ENCODE measurements at regions not wholly inside any gene's neighbourhood (a gene's known extent, or its start where the extent isn't known, plus 50 kb on each side); places are given as distances from the start of the nearest gene placed in this dataset.
"Not testable (repeated sequence)": the region's sequence is repeated elsewhere in the genome, so short reads cannot be mapped to it uniquely, and the experiment has no call there.

DNA sequence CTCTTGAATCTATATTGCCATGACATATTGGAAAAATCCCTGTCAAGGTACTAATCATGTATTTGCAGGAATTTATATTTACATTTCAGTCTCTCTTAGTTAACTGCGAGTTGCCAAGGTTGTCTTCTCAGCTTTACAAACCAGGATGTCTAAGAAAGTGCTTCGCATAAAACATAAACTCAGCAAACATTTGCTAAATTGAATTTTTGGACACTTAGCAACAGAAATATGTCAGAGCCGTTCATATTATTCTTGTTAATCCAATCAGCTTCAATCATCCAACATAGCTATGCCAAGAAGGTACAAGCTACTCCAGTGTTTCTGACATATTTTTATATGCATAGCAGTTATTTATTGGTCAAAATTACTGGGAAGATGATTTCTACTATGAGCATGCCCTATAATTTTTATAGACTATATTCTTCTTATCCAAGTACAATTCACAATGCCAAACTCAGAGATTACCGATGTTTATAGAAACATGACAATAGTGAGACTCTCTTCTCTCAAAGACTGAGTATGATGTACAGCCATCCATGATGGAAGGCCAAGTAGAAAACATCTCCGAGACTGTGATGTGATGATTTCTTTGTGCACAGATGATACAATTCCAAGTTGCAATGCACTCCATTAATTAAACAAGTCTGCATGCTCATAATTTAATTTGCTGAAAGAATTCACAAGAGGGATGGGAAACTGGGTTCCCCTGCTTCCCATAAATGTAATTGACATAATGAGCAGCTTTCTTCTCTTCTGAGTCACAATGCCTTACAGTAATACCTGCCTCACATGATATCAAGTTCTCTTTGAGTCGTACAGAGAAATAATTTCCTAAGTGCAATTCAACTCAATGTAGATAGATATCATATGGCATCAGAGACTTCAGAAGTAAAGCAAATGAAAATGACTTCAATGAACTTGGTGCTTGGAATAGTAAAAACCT is 776.3 kb downstream of the EFNB2 start:
- DNase-seq, result no peak

GRCh38 chr13:105740739-105741138 is 794.7 kb downstream of the EFNB2 start:
- no peak for DNase-seq

DNA sequence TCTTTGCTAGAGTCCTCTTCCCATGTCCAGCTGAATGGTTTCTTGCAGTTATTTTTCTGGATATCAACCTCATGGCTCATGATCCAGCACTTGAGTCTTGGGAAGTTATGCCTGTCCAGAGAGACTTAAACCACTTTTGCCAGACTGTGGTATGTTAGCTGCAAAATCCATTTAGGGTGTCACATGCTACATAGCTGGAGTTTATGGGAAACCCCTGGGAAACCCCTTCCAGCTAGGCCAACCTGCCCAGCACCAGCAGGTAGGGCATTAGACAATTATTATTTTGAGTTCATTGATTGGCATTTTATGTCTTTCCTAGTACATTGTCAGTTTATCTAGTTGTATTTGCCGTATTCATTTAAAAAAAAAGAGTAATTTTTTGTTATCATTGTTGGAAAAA is 797.8 kb downstream of the EFNB2 start:
- DNase-seq, result no peak

GRCh38 chr13:105735281-105735680 is 800.2 kb downstream of the EFNB2 start:
- no peak for DNase-seq

DNA sequence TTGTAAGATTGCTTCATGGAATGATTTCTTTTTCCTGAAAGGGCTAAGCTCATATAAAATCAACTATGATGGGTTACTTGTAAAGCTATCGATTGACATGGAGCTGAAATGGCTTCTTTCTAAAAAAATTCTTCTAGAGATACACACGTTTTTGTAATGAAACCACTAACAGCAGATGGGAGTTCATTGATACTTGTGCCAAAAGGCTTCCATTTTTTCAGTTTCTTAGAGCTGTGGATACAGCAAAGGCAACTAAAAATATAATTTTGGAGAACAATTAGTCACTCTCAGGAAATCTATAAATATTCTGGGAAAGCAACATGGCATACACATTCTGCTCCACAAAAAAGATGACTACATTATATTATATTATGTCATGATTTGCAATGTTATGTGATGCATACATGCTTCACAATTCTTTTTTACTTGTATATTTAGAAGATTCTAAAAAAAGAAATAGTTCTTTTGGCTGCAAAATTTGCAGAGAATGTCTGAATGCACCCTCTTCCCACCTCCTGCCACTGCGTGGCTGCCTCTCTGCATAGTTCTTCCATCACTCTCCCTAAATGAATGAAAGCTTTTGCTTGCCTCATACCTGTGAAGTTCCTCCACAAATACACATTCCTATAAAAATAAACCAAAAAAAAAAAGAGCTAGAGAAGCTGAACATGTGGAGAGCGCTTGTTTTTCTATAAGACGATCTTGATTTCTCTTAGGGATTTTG is 802.5 kb downstream of the EFNB2 start:
- DNase-seq, result no peak

GRCh38 chr13:105725887-105726286 is 809.6 kb downstream of the EFNB2 start:
- no peak for DNase-seq

GRCh38 chr13:105721016-105721415 is 814.4 kb downstream of the EFNB2 start:
- no peak for DNase-seq

GRCh38 chr13:105719859-105720258 is 815.6 kb downstream of the EFNB2 start:
- no peak for DNase-seq

DNA sequence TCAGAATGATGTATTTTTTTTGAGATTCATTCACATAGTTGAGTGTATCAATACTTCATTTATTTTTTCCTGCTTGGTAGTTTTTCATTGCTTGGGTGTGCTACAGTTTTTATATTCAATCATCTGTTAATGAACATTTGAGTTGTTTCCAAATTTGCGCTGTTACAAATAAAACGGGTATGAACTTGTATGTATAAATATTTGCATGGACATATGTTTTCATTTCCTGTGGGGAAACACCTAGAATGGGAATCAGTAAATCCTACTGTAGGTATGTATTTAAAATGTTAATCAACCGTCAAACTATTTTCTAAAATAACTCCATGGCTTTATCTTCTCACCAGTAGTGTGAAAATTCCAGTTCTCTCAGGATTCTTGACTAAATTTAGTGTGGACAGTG is 826.3 kb downstream of the EFNB2 start:
- DNase-seq, result no peak

GRCh38 chr13:105703843-105704242 is 831.6 kb downstream of the EFNB2 start:
- DNase-seq, result no peak

DNA sequence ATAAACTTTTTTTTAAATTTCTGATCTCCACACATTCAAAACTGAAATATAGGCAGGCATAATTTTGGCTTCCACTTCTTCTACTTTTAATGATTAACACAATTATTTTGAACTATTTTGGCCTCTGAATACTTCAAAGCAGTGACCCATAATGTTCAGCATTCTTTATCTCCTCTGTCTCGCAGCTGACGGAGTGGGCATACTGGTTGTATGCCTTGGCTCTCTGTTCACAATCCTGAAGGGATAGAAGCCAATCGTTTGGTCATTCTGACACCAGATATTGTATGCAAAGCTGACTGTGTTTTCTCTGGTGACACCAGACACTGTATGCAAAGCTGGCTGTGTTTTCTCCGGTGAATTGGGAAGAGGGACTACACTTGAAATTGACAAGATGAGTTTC is 833.0 kb downstream of the EFNB2 start:
- no peak for DNase-seq

DNA sequence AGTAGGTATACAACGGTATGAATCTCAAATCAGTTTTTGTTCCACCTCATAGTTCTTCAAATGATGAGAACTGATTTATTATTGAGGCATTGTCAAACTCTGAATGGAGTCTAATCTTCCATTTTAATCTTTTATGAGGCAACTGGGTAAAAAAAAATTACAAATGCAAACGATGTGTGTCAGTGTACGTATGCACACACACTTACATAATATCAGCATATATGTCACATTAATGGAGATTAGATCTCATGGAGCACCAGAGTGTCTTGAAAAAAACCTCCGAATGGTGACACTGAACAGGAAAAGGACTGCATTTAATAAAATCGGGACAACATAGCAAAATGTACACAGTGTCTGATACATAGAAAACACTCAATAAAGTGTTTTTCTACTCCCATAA is 842.7 kb downstream of the EFNB2 start:
- no peak for DNase-seq

- no peak for DNase-seq
These were observed 851.2 kb downstream of the EFNB2 start for GRCh38 chr13:105684216-105684615.

- DNase-seq, result no peak
These were observed 855.6 kb downstream of the EFNB2 start for GRCh38 chr13:105679838-105680237.

- DNase-seq, result no peak
These were observed 857.4 kb downstream of the EFNB2 start for GRCh38 chr13:105678072-105678471.

DNA sequence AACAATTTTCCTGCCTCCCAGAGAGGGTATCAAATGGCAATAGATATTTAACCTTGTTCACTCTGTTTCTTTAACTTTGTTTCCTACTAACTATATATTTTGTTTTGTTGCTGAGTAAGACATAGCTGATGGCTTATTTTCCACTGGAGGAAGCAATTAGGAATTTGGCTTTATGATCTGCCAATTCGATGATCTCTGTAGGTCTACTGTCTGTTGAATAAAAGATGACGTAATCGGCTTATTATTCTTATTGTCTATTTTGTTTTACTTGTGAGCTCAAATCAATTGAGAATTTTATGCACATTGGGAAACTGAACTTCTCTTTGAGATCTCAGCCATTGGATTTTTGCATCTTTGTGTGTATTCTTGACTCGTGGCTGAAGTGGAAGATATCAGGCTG is 862.6 kb downstream of the EFNB2 start:
- DNase-seq, result no peak

DNA sequence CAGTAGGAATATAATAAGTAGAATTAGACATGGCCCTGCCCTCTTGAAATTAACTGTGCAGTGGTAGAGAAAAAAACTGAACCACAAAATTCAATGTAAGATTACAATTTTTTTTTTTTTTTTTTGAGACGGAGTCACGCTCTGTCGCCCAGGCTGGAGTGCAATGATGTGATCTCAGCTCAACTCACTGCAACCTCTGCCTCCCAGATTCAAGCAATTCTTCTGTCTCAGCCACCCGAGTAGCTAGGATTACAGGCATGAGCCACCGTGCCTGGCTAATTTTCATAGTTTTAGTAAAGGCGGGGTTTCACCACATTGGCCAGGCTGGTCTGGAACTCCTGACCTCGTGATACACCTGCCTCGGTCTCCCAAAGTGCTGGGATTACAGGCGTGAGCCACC is 864.3 kb downstream of the EFNB2 start:
- not testable (repeated sequence) for DNase-seq

DNA sequence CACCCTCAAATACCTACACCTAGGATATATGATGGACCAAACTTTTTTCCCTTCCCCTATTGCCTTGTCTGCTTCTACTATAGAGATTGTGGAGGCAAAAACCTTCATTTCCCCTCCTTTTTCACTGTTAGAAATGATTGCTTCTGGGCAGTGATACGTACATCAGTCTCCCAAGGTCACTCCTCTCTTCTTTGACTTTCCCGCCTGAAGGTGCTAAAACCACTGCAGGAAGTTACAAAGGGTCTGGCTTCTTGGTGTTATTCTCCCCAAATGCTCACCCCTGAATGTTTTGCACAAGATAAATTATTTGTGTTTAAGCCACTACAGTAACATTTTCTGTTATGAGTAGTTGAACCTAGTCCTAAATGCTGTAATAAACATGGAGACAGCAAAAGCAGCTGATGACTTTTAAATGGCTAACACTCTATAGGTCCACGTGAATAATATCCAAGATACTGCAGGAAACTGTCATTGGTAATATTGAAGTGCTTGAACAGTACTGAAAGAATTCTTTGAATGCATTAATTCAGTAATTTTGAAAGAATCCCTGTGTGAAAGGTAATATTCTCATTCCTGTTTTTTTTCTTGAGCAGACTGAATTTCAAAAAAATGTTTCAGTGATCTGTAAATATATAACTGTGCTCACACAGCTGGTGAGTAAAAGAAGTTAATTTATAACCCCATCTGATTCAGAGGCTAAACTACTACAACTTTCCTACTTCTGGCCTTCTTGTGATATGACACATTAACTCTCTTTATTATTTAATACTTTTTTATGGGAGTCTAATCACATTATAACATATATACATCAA is 865.1 kb downstream of the EFNB2 start:
- no peak for DNase-seq

DNA sequence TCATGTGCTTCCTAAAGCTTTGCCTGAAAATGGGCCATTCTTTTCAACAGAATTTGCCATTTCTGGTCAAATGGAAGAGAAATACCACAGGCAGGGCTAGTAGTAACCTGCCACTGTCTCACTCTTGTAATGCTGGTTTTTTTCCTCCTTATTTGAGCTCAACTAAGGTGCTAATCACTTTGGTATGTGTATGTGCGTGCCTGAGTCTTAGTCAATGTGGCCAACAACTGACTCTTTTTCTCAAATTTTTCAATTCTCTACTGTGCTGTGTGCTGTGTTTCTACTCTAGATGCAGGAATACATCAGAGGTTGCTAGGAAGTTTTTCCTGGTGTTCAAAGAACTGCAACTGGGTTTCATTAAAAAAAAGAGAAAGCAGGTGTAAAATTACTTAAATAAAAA is 870.2 kb downstream of the EFNB2 start:
- DNase-seq, result no peak

DNA sequence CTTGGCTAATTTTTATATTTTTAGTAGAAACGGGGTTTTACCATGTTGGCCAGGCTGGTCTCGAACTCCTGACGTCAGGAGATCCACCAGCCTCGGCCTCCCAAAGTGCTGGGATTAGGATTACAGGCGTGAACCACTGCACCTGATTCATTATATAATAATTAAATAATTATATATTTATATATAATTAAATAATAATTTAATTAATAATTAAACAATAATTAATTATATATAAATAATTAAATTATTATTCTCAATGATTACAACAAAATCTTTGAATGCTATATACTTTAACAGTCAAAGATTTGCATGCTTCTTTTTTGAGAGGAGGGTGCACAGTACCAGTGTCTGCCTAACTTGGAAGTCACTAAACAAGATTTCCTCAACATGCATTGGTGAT is 872.3 kb downstream of the EFNB2 start:
- DNase-seq, result no peak

DNA sequence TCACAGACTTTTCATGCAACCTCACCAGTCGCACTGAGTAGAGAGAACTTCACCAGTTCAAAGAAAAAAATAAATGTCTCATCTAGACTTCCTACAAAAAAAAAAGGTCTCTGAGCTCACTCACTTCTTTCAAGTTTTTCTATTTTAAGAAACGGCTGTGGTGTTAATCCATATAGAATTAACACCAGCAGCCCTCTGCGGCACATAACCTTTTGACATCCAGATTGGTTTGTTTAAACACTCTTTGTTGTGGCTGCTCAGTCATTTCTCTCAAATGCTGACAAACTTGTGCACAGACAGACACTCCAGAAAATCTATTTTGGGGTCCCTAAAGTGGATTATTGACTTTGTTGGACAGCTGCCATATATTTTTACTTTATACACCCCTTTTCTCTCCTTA is 874.9 kb downstream of the EFNB2 start:
- DNase-seq, result peak; percentile 2

DNA sequence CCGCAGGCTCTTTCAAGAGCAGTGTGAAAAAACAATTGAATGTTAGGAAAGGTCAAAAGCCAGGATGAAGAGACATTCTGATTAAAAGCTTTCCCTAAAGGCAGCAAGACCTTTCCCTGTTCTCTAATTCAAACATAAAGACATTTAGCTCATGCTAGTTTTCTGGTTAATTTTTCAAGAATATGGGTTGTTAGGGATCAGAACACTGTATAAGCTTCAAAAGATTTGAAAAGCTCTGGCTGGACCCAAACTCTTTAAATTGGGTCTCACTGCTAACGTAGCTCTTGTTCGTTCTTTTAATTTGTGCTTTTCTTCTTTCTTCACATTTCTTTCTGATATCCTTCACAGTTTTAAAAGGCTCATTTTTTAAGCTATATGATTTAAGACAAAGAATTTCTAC is 877.0 kb downstream of the EFNB2 start:
- no peak for DNase-seq

GRCh38 chr13:105655046-105655445 is 880.4 kb downstream of the EFNB2 start:
- no peak for DNase-seq

Data from MV-4-11 (cell line).